MM.1S (cell line): ENCODE measurements at regions not wholly inside any gene's neighbourhood (a gene's known extent, or its start where the extent isn't known, plus 50 kb on each side); places are given as distances from the start of the nearest gene placed in this dataset.

Source experiments
- DNase-seq: peaks from one replicate; pipeline ENCODE4 v3.0.0-alpha.2; 2015
- H2AFZ ChIP-seq: fragments of 300-600 bp; sonication (generic); 2 replicates; pipeline ENCODE4 v1.6.0; 2016; ENCODE audit warnings: antibody characterized with exemption, low read length
- H3F3A ChIP-seq: fragments of 300-600 bp; sonication (generic); 2 replicates; pipeline ENCODE4 v1.6.1; 2016; ENCODE audit warnings: mild to moderate bottlenecking, antibody characterized with exemption, low read length, moderate library complexity, mixed read lengths; ENCODE audit not compliant: insufficient read depth
- H3K27ac ChIP-seq: fragments of 300-600 bp; sonication (generic); 2 replicates; pipeline ENCODE4 v1.5.1; 2016; ENCODE audit warnings: mild to moderate bottlenecking, low read length
- H3K27me3 ChIP-seq: fragments of 300-600 bp; sonication (generic); replicated peaks from 2 replicates; pipeline ENCODE4 v1.6.0; 2016; ENCODE audit warnings: low read length; ENCODE audit not compliant: insufficient read depth
- H3K36me3 ChIP-seq: fragments of 300-600 bp; sonication (generic); replicated peaks from 2 replicates; pipeline ENCODE4 v1.6.1; 2016; ENCODE audit warnings: mild to moderate bottlenecking, low read length, mixed read lengths; ENCODE audit not compliant: insufficient read depth
- H3K4me1 ChIP-seq: fragments of 300-600 bp; sonication (generic); 2 replicates; pipeline ENCODE4 v1.6.1; 2016; ENCODE audit warnings: low read length, mixed read lengths
- H3K4me2 ChIP-seq: fragments of 300-600 bp; sonication (generic); 2 replicates; pipeline ENCODE4 v1.6.0; 2016; ENCODE audit warnings: low read depth, low read length
- H3K4me3 ChIP-seq: fragments of 300-600 bp; sonication (generic); 2 replicates; pipeline ENCODE4 v1.5.1; 2016; ENCODE audit warnings: low read length, mixed read lengths
- H3K79me2 ChIP-seq: fragments of 300-600 bp; sonication (generic); 2 replicates; pipeline ENCODE4 v1.6.1; 2016; ENCODE audit warnings: mixed run types, low read length, mixed read lengths
- H3K9ac ChIP-seq: fragments of 300-600 bp; sonication (generic); 2 replicates; pipeline ENCODE4 v1.6.1; 2016; ENCODE audit warnings: low read length, mixed read lengths
- H3K9me2 ChIP-seq: fragments of 300-600 bp; sonication (generic); replicated peaks from 2 replicates; pipeline ENCODE4 v1.6.1; 2016; ENCODE audit warnings: mild to moderate bottlenecking, low read length, mixed read lengths; ENCODE audit not compliant: insufficient read depth
- H3K9me3 ChIP-seq: fragments of 300-600 bp; sonication (generic); replicated peaks from 2 replicates; pipeline ENCODE4 v1.6.1; 2016; ENCODE audit warnings: mild to moderate bottlenecking, low read length, mixed read lengths; ENCODE audit not compliant: insufficient read depth
- H4K20me1 ChIP-seq: fragments of 300-600 bp; sonication (generic); 2 replicates; pipeline ENCODE4 v1.6.1; 2016; ENCODE audit warnings: mild to moderate bottlenecking, low read length, moderate library complexity, mixed read lengths; ENCODE audit not compliant: insufficient read depth
- EZH2 ChIP-seq: fragments of 300-600 bp; sonication (generic); optimal IDR thresholded peaks from 2 replicates; pipeline ENCODE3; 2017; ENCODE audit warnings: low read depth, mild to moderate bottlenecking, antibody characterized with exemption, low read length, mixed read lengths
- EZH2phosphoT487 ChIP-seq: fragments of 300-600 bp; sonication (generic); IDR thresholded peaks from 2 replicates; pipeline ENCODE4 v1.6.1; 2018; ENCODE audit warnings: antibody characterized with exemption, low read length
- TF ChIP-seq, protein P1 (sequence below): fragments of 300-600 bp; sonication (generic); IDR thresholded peaks from 2 replicates; pipeline ENCODE4 v1.5.1; 2016; ENCODE audit warnings: antibody characterized with exemption, low read length, mixed read lengths

DNA sequence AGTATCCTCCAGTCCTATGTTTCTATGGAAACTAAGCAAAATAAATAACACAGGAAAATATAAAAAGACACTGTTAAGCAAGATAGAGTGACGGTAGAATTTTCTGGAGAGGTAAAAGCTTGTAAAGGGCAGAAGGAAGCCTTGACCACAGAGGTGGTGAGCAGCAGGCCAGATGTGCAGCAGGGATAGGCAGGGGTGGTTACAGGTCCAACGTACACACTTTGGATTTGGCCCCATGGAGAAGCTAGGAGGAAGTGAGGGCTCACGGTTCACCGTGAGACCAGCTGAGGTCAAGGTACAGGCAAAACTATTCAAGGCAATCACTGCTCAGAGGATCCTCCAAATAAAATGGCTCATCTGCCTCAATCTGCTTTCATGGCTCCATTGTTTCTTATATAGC is 242.8 kb downstream of the B3GLCT start:
- TF ChIP-seq, protein P1, sequence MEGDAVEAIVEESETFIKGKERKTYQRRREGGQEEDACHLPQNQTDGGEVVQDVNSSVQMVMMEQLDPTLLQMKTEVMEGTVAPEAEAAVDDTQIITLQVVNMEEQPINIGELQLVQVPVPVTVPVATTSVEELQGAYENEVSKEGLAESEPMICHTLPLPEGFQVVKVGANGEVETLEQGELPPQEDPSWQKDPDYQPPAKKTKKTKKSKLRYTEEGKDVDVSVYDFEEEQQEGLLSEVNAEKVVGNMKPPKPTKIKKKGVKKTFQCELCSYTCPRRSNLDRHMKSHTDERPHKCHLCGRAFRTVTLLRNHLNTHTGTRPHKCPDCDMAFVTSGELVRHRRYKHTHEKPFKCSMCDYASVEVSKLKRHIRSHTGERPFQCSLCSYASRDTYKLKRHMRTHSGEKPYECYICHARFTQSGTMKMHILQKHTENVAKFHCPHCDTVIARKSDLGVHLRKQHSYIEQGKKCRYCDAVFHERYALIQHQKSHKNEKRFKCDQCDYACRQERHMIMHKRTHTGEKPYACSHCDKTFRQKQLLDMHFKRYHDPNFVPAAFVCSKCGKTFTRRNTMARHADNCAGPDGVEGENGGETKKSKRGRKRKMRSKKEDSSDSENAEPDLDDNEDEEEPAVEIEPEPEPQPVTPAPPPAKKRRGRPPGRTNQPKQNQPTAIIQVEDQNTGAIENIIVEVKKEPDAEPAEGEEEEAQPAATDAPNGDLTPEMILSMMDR = no peak
- TF ChIP-seq EZH2 (no peak), EZH2phosphoT487 (no peak)
- Histone ChIP-seq H2AFZ (no peak overlapping the region), H3K27me3 (no peaks in the 10 kb centered on the region), H3K9me2 (no peaks in the 10 kb centered on the region), H3K79me2 (no peaks in the 10 kb centered on the region), H3K9me3 (no peaks in the 10 kb centered on the region), H3K4me1 (no peaks in the 10 kb centered on the region), H3K9ac (no peak overlapping the region), H3K27ac (no peak overlapping the region), H3K4me3 (no peak overlapping the region), H3K36me3 (no peaks in the 10 kb centered on the region), H4K20me1 (no peaks in the 10 kb centered on the region), H3K4me2 (no peak overlapping the region), H3F3A (no peaks in the 10 kb centered on the region)
- no peak for DNase-seq

DNA sequence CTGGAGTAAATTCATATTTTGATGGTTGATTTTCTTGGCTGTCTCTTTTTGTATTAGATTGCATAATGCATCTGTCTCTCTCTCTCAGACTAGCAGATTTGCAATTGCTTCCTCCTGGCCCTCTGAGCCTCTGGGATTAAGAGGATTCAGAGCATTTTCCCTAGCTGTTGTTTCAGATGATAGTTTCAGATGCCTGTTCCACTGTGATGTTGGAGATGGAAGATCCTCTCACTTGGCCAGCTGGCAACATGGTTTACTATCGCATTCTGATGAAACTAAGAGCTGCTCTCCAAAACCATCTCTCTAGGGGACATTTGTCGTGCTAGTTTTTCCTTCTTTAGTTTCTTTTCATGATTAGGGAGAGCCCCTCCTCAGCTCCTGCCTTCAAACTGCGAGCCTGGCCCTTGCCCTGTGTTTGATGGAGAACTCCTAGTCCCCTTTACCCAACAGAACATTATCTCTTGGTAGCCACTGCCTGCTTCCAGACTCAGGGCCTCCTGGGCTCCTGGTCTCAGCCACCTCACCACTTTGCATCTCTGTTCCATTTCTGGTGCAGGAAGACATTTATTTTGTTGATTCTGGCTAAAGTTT is 244.6 kb downstream of the B3GLCT start:
- H3K79me2 ChIP-seq = no peaks in the 10 kb centered on the region

DNA sequence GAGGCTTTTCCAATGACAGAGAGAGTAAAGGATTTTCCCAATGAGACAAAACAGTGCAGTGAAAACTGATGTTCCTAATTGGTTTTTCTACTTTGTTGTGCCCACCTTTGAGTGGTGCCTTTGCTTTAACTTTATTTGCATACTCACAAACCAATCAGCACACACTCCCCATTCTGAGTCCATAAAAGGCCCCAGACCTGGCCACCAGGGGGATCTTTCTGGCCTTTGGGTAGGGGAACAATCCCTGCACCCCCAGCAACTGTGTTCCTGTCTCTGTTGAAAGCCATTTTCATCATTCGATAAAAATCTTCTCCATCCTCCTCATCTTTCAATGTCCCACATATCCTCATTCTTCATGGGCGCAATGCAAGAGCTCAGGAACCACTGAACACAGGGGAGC is 252.8 kb downstream of the B3GLCT start:
- no peak for TF ChIP-seq EZH2
- TF ChIP-seq, protein P1 = no peak
- TF ChIP-seq EZH2phosphoT487 = no peak
- Histone ChIP-seq H2AFZ (no peak overlapping the region), H3K27me3 (no peaks in the 10 kb centered on the region), H3K9me3 (no peaks in the 10 kb centered on the region), H3K9me2 (no peaks in the 10 kb centered on the region), H3K4me1 (no peaks in the 10 kb centered on the region), H3K79me2 (no peaks in the 10 kb centered on the region), H3K36me3 (no peaks in the 10 kb centered on the region), H3K27ac (no peak overlapping the region), H3F3A (no peaks in the 10 kb centered on the region), H3K9ac (no peak overlapping the region), H3K4me2 (no peak overlapping the region), H4K20me1 (no peaks in the 10 kb centered on the region), H3K4me3 (no peak overlapping the region)
- no peak for DNase-seq

More for the DNA sequence above, 244.6 kb downstream of the B3GLCT start:
- H3K9ac ChIP-seq = no peak overlapping the region
- H3K9me3 ChIP-seq = no peaks in the 10 kb centered on the region
- no peaks in the 10 kb centered on the region for H3K27me3 ChIP-seq
- no peaks in the 10 kb centered on the region for H3K4me1 ChIP-seq
- no peak for DNase-seq
- no peak overlapping the region for H3K4me2 ChIP-seq
- H3K9me2 ChIP-seq = no peaks in the 10 kb centered on the region
- H3K4me3 ChIP-seq = no peak overlapping the region
- no peaks in the 10 kb centered on the region for H3K36me3 ChIP-seq
- H3K27ac ChIP-seq = no peak overlapping the region
- TF ChIP-seq, protein P1 = no peak
- TF ChIP-seq EZH2phosphoT487 (no peak), EZH2 (no peak)
- H3F3A ChIP-seq = no peaks in the 10 kb centered on the region
- H4K20me1 ChIP-seq = no peaks in the 10 kb centered on the region
- H2AFZ ChIP-seq = no peak overlapping the region
